HL-60 (cell line): ENCODE measurements at regions not wholly inside any gene's neighbourhood (a gene's known extent, or its start where the extent isn't known, plus 50 kb on each side); places are given as distances from the start of the nearest gene placed in this dataset.
"Not testable (repeated sequence)": the region's sequence is repeated elsewhere in the genome, so short reads cannot be mapped to it uniquely, and the experiment has no call there.

Experiments used
- DNase-seq, 2 experiments: peaks; one replicate each; pipeline ENCODE4 v3.0.0-alpha.2; 2010 to 2020; ENCODE audit warnings: low read depth in 1 of 2, low spot score in 1 of 2
- H3K27ac ChIP-seq: fragments of 250-450 bp; sonication (Bioruptor Pico); replicated peaks from 2 replicates; pipeline ENCODE4 v1.5.1; 2020; ENCODE audit warnings: mild to moderate bottlenecking, moderate library complexity
- H3K27me3 ChIP-seq: fragments of 250-450 bp; sonication (Bioruptor Pico); 2 replicates; pipeline ENCODE4 v1.5.1; 2021; ENCODE audit warnings: mild to moderate bottlenecking, moderate library complexity; ENCODE audit not compliant: insufficient read depth, poor library complexity, severe bottlenecking
- H3K4me3 ChIP-seq: replicated peaks from 2 replicates; pipeline ENCODE4 v1.5.1; 2011; ENCODE audit warnings: mild to moderate bottlenecking, control low read depth, low read length; ENCODE audit not compliant: insufficient read depth
- CTCF ChIP-seq: IDR thresholded peaks from one replicate; pipeline ENCODE4 v1.5.1; 2011; ENCODE audit warnings: low read length, control low read depth, inconsistent platforms; ENCODE audit not compliant: insufficient read depth
- GABPA ChIP-seq: IDR thresholded peaks from 2 replicates; pipeline ENCODE4 v1.6.1; 2012; ENCODE audit warnings: low read depth
- POLR2AphosphoS5 ChIP-seq: IDR thresholded peaks from 2 replicates; pipeline ENCODE4 v1.6.1; 2012; ENCODE audit warnings: low read depth
- REST ChIP-seq: IDR thresholded peaks from 2 replicates; pipeline ENCODE4 v1.6.1; 2012; ENCODE audit warnings: low read depth; ENCODE audit not compliant: insufficient replicate concordance
- SPI1 ChIP-seq: IDR thresholded peaks from 2 replicates; pipeline ENCODE4 v1.6.1; 2012; ENCODE audit warnings: low read depth, mild to moderate bottlenecking, borderline replicate concordance

- Histone ChIP-seq H3K27me3 (no peaks in the 10 kb centered on the region), H3K4me3 (no peak overlapping the region), H3K27ac (no peak overlapping the region)
- TF ChIP-seq CTCF: no peak
- TF ChIP-seq GABPA: no peak
- peak; percentile 91 for TF ChIP-seq REST
- no peak for TF ChIP-seq POLR2AphosphoS5
- no peak for TF ChIP-seq SPI1
- no peak for DNase-seq
These were observed 67.6 kb upstream of the ZNF800 start for GRCh38 chr7:127460077-127460476.

- H3K27ac ChIP-seq, DNase-seq, H3K27me3 ChIP-seq, H3K4me3 ChIP-seq: not testable (repeated sequence)
These were observed 58.8 kb upstream of the ZNF800 start for GRCh38 chr7:127451258-127451657.

- TF ChIP-seq REST (no peak), POLR2AphosphoS5 (no peak), SPI1 (no peak), GABPA (no peak), CTCF (no peak)
- DNase-seq: no peak
- no peaks in the 10 kb centered on the region for H3K27me3 ChIP-seq
- no peak overlapping the region for H3K27ac ChIP-seq
- H3K4me3 ChIP-seq: no peak overlapping the region
These were observed 56.1 kb upstream of the ZNF800 start for GRCh38 chr7:127448566-127448965.

- no peak overlapping the region for H3K27ac ChIP-seq
- peak; percentile 38 to 80 for DNase-seq
- H3K27me3 ChIP-seq: no peaks in the 10 kb centered on the region
- H3K4me3 ChIP-seq: no peak overlapping the region
- TF ChIP-seq REST (no peak), CTCF (peak; percentile 76), SPI1 (no peak)
These were observed 54.9 kb upstream of the ZNF800 start for GRCh38 chr7:127447326-127447945.
